H9 (cell line): ENCODE measurements at regions not wholly inside any gene's neighbourhood (a gene's known extent, or its start where the extent isn't known, plus 50 kb on each side); places are given as distances from the start of the nearest gene placed in this dataset.
A peak's percentile ranks its signal among the peaks of the same experiment; 100 is the strongest.

ENCODE experiments used
- DNase-seq: peaks from one replicate; pipeline ENCODE4 v3.0.0-alpha.2; 2017
- H2AFZ ChIP-seq: one replicate; pipeline ENCODE4 v1.6.1; 2013; ENCODE audit warnings: mild to moderate bottlenecking, low read length, control low read depth, moderate library complexity
- H2AK5ac ChIP-seq: 2 replicates; pipeline ENCODE4 v1.6.1; 2013; ENCODE audit warnings: low read length, control low read depth, mixed read lengths; ENCODE audit not compliant: insufficient read length
- H2BK120ac ChIP-seq: one replicate; pipeline ENCODE4 v1.6.1; 2013; ENCODE audit warnings: low read depth, mild to moderate bottlenecking, low read length, control low read depth, inconsistent platforms; ENCODE audit not compliant: poor library complexity, severe bottlenecking
- H2BK12ac ChIP-seq: 2 replicates; pipeline ENCODE4 v1.6.1; 2013; ENCODE audit warnings: low read length, control low read depth, mixed read lengths, low read depth; ENCODE audit not compliant: insufficient read length
- H2BK15ac ChIP-seq: 2 replicates; pipeline ENCODE4 v1.6.1; 2013; ENCODE audit warnings: low read depth, low read length, control low read depth
- H2BK20ac ChIP-seq: one replicate; pipeline ENCODE4 v1.6.1; 2013; ENCODE audit warnings: low read depth, mild to moderate bottlenecking, low read length, control low read depth, inconsistent platforms; ENCODE audit not compliant: poor library complexity, severe bottlenecking
- H2BK5ac ChIP-seq: 2 replicates; pipeline ENCODE4 v1.6.1; 2013; ENCODE audit warnings: low read length, control low read depth, mixed read lengths; ENCODE audit not compliant: insufficient read length
- H3K14ac ChIP-seq: 2 replicates; pipeline ENCODE4 v1.6.1; 2013; ENCODE audit warnings: low read length, control low read depth; ENCODE audit not compliant: insufficient read depth
- H3K18ac ChIP-seq: 2 replicates; pipeline ENCODE4 v1.6.1; 2013; ENCODE audit warnings: low read depth, mild to moderate bottlenecking, mixed read lengths, low read length, control low read depth; ENCODE audit not compliant: insufficient read length
- H3K23ac ChIP-seq: 2 replicates; pipeline ENCODE4 v1.6.1; 2013; ENCODE audit warnings: low read length, control low read depth, mixed read lengths, low read depth; ENCODE audit not compliant: insufficient read length
- H3K23me2 ChIP-seq: 2 replicates; pipeline ENCODE4 v1.6.1; 2013; ENCODE audit warnings: low read depth, mild to moderate bottlenecking, mixed read lengths, low read length, control low read depth; ENCODE audit not compliant: insufficient read length, poor library complexity, severe bottlenecking
- H3K27ac ChIP-seq: 2 replicates; pipeline ENCODE4 v1.5.1; 2013; ENCODE audit warnings: low read length, control low read depth, mixed read lengths, low read depth; ENCODE audit not compliant: insufficient read length
- H3K27me3 ChIP-seq: 2 replicates; pipeline ENCODE4 v1.6.1; 2013; ENCODE audit warnings: low read length, control low read depth, inconsistent platforms; ENCODE audit not compliant: insufficient read depth
- H3K4ac ChIP-seq: 2 replicates; pipeline ENCODE4 v1.6.1; 2013; ENCODE audit warnings: low read depth, mild to moderate bottlenecking, control low read depth, inconsistent platforms, low read length, moderate library complexity
- H3K4me1 ChIP-seq: 2 replicates; pipeline ENCODE4 v1.6.1; 2013; ENCODE audit warnings: low read length, control low read depth, inconsistent platforms; ENCODE audit not compliant: insufficient read depth
- H3K4me2 ChIP-seq: 2 replicates; pipeline ENCODE4 v1.6.1; 2013; ENCODE audit warnings: low read length, control low read depth, mixed read lengths; ENCODE audit not compliant: insufficient read length, insufficient read depth
- H3K56ac ChIP-seq: 2 replicates; pipeline ENCODE4 v1.6.1; 2013; ENCODE audit warnings: low read depth, mild to moderate bottlenecking, mixed read lengths, low read length, control low read depth; ENCODE audit not compliant: insufficient read length
- H3K79me1 ChIP-seq: 2 replicates; pipeline ENCODE4 v1.6.1; 2013; ENCODE audit warnings: low read depth, mild to moderate bottlenecking, moderate library complexity, low read length, control low read depth, inconsistent platforms; ENCODE audit not compliant: insufficient read depth, poor library complexity, severe bottlenecking
- H3K79me2 ChIP-seq: 2 replicates; pipeline ENCODE4 v1.6.1; 2013; ENCODE audit warnings: low read length, control low read depth, inconsistent platforms; ENCODE audit not compliant: insufficient read depth
- H3K9ac ChIP-seq: 2 replicates; pipeline ENCODE4 v1.6.1; 2013; ENCODE audit warnings: low read length, control low read depth, mixed read lengths; ENCODE audit not compliant: insufficient read length; ENCODE audit errors: extremely low read depth
- H3K9me3 ChIP-seq: one replicate; pipeline ENCODE4 v1.6.1; 2013; ENCODE audit warnings: low read depth, low read length, inconsistent platforms; ENCODE audit not compliant: control insufficient read depth
- H3T11ph ChIP-seq: one replicate; pipeline ENCODE4 v1.6.1; 2013; ENCODE audit warnings: mild to moderate bottlenecking, low read length, control low read depth, inconsistent platforms
- H4K20me1 ChIP-seq: one replicate; pipeline ENCODE4 v1.6.1; 2013; ENCODE audit not compliant: control insufficient read depth, insufficient read length, insufficient read depth
- H4K5ac ChIP-seq: 2 replicates; pipeline ENCODE4 v1.6.1; 2013; ENCODE audit warnings: low read depth, mild to moderate bottlenecking, mixed read lengths, low read length, control low read depth; ENCODE audit not compliant: insufficient read length
- H4K8ac ChIP-seq: replicated peaks from 2 replicates; pipeline ENCODE4 v1.6.1; 2013; ENCODE audit warnings: low read length, control low read depth, mixed read lengths, low read depth; ENCODE audit not compliant: insufficient read length
- H4K91ac ChIP-seq: 2 replicates; pipeline ENCODE4 v1.6.1; 2013; ENCODE audit warnings: low read depth, mild to moderate bottlenecking, moderate library complexity, mixed read lengths, low read length, control low read depth; ENCODE audit not compliant: insufficient read length
- H3K27ac Mint-ChIP-seq, 3 experiments: 2 replicates in 2 of 3; 3 replicates in 1 of 3; pipeline ENCODE4 v1.8.0; 2020 to 2021; ENCODE audit warnings: mixed read lengths in 3 of 3, mild to moderate bottlenecking in 1 of 3, moderate library complexity in 1 of 3
- H3K27me3 Mint-ChIP-seq: 2 replicates; pipeline ENCODE4 v1.8.0; 2021; ENCODE audit warnings: low read depth, mild to moderate bottlenecking, moderate library complexity, mixed read lengths
- H3K36me3 Mint-ChIP-seq, 3 experiments: 2 replicates in 2 of 3; 3 replicates in 1 of 3; pipeline ENCODE4 v1.8.0; 2020 to 2021; ENCODE audit warnings: low read depth in 3 of 3, mixed read lengths in 3 of 3; ENCODE audit not compliant: insufficient read depth in 1 of 3
- H3K4me1 Mint-ChIP-seq, 2 experiments: 2 replicates each; pipeline ENCODE4 v1.8.0; 2020; ENCODE audit warnings: mixed read lengths in 2 of 2
- H3K4me3 Mint-ChIP-seq, 2 experiments: 2 replicates in 1 of 2; 3 replicates in 1 of 2; pipeline ENCODE4 v1.8.0; 2020 to 2021; ENCODE audit warnings: mild to moderate bottlenecking in 2 of 2, mixed read lengths in 2 of 2, moderate library complexity in 1 of 2
- H3K9me3 Mint-ChIP-seq, 2 experiments: 2 replicates in 1 of 2; 3 replicates in 1 of 2; pipeline ENCODE4 v1.8.0; 2020; ENCODE audit warnings: mild to moderate bottlenecking in 2 of 2, mixed read lengths in 2 of 2, moderate library complexity in 1 of 2
- WGBS: extraction: QIAGEN DNeasy Blood & Tissue Kit; methylation state at CpG from one replicate; pipeline ENCODE4 v1.1.7; 2013; ENCODE audit warnings: missing lambda C conversion rate, low lambda C conversion rate, mixed read lengths; ENCODE audit not compliant: insufficient read length; ENCODE audit errors: extremely low coverage; 5-methylcytosine and 5-hydroxymethylcytosine counted together
- TF ChIP-seq, protein P1 (sequence below): fragments of 200-600 bp; sonication (generic); conservative IDR thresholded peaks from 3 replicates; pipeline ENCODE4 v1.8.0; 2021; ENCODE audit warnings: antibody characterized with exemption, mild to moderate bottlenecking

- H3K27ac Mint-ChIP-seq: no peak overlapping the region
- no peaks in the 10 kb centered on the region; the same call in 1 of the 2 replicates for H3K27me3 Mint-ChIP-seq
- no peak overlapping the region for H3K4me2 ChIP-seq
- H2BK20ac ChIP-seq: peak overlapping the region; percentile 6
- no peak overlapping the region for H3K27ac ChIP-seq
- no peaks in the 10 kb centered on the region for H4K20me1 ChIP-seq
- no peaks in the 10 kb centered on the region for H3K36me3 Mint-ChIP-seq
- no peak overlapping the region for H2AK5ac ChIP-seq
- no peak overlapping the region for H2BK12ac ChIP-seq
- no peak overlapping the region for H4K91ac ChIP-seq
- no peaks in the 10 kb centered on the region for H3K4me1 ChIP-seq
- no peak overlapping the region for H3K18ac ChIP-seq
- no peak overlapping the region for H4K8ac ChIP-seq
- H3K4me3 Mint-ChIP-seq: no peak overlapping the region
- no peak overlapping the region for H3K23ac ChIP-seq
- no peak overlapping the region for H3K56ac ChIP-seq
- no peak overlapping the region for H2BK15ac ChIP-seq
- no peak overlapping the region for H3K4ac ChIP-seq
- H3K23me2 ChIP-seq: no peaks in the 10 kb centered on the region
- no peaks in the 10 kb centered on the region for H3K9me3 ChIP-seq
- no peaks in the 10 kb centered on the region for H3K9me3 Mint-ChIP-seq
- no peak overlapping the region for H2BK5ac ChIP-seq
- H3K9ac ChIP-seq: no peak overlapping the region
- no peak for DNase-seq
- no peak overlapping the region for H3K14ac ChIP-seq
- H3K27me3 ChIP-seq: no peaks in the 10 kb centered on the region
- no peaks in the 10 kb centered on the region for H3K79me1 ChIP-seq
- WGBS: no CpG with 5 or more reads among the region's 3 CpGs
- no peaks in the 10 kb centered on the region for H3K79me2 ChIP-seq
- TF ChIP-seq, protein P1, sequence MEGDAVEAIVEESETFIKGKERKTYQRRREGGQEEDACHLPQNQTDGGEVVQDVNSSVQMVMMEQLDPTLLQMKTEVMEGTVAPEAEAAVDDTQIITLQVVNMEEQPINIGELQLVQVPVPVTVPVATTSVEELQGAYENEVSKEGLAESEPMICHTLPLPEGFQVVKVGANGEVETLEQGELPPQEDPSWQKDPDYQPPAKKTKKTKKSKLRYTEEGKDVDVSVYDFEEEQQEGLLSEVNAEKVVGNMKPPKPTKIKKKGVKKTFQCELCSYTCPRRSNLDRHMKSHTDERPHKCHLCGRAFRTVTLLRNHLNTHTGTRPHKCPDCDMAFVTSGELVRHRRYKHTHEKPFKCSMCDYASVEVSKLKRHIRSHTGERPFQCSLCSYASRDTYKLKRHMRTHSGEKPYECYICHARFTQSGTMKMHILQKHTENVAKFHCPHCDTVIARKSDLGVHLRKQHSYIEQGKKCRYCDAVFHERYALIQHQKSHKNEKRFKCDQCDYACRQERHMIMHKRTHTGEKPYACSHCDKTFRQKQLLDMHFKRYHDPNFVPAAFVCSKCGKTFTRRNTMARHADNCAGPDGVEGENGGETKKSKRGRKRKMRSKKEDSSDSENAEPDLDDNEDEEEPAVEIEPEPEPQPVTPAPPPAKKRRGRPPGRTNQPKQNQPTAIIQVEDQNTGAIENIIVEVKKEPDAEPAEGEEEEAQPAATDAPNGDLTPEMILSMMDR: no peak
- no peak overlapping the region for H4K5ac ChIP-seq
- no peak overlapping the region for H2BK120ac ChIP-seq
- no peak overlapping the region for H2AFZ ChIP-seq
- H3T11ph ChIP-seq: no peak overlapping the region
- H3K4me1 Mint-ChIP-seq: peaks cover 7 to 16% of the 10 kb centered on the region in 2 experiments
Measured at GRCh38 chr4:26194764-26195163, 126.0 kb upstream of the RBPJ start.
